ENCODE measurements at regions not wholly inside any gene's neighbourhood (a gene's known extent, or its start where the extent isn't known, plus 50 kb on each side); places are given as distances from the start of the nearest gene placed in this dataset.

DNA sequence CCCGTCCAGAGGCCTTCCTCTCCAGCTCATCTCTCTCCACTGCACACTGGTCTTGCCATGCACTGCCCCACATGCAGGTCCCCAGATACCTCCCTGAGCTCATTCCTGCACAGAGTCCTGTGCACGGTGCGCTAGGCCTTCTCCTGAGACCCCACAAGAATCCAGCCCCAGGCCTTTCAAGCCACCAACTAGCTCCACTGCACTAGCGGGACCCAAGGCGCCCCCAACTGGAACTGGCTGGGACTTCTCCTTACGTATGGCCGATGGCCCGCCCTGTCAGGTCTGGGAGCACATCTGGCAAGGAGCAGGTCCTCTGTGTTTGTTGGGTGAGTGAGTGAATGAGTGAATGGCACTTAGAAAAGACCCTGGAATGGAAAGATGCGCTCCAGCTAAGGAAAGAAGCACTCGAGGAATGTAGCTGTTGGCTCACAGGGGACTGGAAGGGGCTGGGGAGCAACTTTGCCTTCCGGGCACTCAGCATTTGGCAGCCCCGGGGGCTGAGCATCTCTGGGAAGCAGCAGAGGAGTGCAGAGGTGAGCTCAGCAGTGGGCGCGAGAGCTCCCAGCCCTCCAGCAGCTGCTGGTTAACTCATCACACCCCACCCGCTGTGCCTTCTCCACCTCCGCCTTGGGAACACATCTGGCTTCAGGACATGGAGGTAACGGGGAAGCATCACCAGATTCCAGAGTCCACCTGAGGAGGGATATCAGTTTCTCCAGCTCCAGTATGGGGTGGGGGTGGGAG lies 223.1 kb downstream of the GLI2 start:
- peak; percentile 18 for DNase-seq

DNA sequence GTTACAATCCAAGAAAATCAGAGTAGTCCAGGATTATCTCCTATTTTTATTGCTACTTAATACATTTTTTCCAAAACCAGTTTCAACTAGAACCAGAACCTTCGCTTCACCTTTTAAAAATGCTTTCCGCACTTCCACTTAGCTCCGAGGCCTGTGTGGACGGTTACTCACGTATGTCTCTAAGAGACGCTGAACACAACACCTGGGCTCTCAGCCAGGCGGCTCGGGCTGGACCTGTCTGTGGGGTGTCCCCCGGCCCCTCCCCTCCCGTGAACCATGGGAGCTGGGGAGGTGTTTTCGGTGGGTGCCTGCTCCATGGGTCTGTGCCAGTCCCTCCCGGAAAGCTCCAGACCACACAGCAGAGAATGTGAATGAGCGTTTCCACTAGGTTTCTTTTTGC lies 223.8 kb downstream of the GLI2 start:
- no peak for DNase-seq

GRCh38 chr2:120960770-120961366 lies 225.2 kb downstream of the GLI2 start:
- no peak for DNase-seq

DNA sequence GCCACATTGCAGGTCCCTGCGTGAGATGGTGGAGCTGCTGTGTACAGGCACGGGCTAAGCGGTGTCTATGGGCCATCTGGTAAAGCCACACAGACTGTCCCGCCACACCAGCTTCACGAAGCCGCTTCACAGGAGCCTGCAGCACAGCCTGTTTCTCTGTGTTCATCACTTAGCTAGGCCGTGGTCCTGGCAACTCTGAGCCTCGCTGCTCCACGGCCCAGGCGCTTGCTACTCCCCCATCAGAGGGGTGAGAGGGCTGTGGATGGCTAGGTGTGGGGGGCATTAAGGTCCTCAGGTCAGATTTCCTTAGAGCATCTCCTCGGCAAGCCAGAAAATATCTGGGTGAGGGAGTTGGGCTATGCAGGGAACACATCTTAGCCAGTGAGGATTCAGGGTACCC lies 225.7 kb downstream of the GLI2 start:
- no peak for DNase-seq

- no peak for DNase-seq
Observed at GRCh38 chr2:120963997-120964705, 228.5 kb downstream of the GLI2 start.

DNA sequence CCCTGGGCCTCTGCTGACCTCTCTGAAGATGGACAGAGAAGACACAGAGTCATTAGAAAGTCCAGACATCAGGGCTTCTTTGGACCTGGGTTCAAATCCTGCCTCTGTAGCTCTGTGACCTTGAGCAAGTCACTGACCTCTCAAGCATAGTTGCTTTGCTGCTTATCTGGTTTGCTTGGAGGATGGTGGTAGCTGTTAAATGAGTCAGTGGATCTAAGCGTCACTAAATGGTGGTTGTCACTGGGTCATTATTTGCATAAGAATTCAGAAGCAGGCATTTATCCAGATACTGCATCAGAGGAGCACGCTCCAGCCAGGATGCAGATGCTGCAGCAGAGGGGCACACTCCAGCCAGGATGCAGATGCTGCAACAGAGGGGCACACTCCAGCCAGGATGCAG lies 229.2 kb downstream of the GLI2 start:
- DNase-seq = no peak

DNA sequence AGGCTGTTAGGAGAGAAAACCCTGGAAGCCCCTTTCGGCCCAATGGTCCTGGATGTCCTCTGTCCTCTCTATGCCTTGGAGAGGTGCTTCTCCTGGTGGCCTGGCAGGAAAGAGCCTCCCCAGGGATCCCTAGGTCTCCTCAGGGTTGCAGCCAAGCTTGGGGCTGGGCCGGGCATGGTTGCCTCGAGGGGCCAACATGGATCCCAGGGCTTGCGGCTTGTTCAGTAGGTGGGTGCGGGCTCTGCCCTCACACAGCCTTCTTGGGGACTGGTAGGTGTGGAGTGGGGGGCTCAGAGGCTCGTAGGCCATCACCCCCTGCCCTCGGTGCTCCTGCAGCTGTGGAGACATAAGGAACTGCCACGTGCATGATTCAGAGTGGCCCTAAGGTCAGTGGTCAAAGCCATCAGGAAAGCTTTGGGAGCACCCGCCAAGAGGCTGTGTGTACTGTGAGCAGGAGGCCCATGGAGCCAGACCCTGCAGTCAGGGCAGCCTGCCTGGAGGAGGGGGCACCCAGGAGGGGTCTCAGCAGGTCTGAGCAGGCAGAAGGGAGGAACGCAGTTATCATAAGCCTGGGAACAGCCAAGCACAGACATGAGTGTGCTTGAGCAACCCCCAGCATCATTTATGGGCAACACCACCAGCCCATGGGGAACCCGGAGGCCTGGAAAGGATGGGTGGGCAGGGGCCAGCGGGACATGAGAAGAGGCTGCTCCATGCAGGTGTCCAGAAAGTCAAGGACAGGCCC lies 231.0 kb downstream of the GLI2 start:
- no peak for DNase-seq

GRCh38 chr2:120968307-120969015 lies 232.8 kb downstream of the GLI2 start:
- DNase-seq = no peak

- no peak for DNase-seq
Observed at GRCh38 chr2:120969613-120970355, 234.1 kb downstream of the GLI2 start.

DNA sequence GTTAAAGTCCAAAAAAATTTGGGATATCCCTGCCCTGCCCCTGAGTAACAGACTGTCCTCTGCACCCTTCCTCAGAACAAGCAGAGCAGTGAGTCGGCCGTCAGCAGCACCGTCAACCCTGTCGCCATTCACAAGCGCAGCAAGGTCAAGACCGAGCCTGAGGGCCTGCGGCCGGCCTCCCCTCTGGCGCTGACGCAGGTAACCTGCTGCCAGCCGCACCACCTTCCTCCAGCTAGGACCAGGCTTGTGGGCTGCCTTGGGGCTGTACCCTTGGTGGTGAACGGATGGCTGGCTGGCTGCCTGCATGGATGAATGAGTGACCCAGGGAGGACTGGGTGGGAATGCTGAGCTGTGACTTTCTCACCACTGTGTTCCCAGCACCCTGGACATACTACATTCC lies 236.2 kb downstream of the GLI2 start:
- DNase-seq = no peak

DNA sequence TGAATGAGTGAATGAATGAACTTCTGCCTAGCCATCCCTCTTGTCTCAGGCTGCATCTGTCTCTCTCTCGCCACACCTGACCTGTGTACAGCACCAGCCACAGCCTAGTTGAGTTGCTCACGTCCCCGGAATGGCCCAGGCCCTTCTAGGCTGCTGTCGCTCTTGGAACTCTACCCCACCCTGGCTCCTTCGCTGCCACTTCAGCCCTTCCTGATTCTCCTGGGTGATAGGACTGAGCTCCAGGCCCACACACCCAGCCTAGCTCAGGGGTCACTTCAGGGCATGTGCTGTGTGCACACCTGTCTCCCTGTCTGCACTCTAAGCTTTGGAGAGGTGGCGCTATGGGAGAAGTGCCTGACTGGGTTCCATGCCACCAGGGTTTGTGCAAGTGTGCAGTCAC lies 236.6 kb downstream of the GLI2 start:
- DNase-seq = no peak

DNA sequence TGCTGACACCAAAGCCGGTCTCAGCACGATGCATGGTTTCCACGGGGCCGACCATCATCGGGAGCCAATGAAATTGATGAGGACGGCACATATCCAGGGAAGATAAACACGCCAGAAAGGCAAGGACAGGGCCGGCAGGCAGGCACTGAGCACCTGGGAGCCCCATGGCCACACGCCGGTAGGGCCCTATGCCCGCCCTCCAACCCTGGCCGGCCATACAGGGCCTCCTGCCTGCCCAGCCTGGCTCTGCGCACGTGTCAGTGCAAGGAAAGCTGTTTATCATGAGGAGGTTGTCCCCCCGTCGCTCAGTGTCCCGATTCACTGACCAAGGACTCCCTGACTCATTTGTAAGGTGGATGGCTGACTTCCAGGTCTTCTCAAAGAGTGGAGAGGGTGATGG lies 237.5 kb downstream of the GLI2 start:
- DNase-seq = no peak

- DNase-seq = no peak
Observed at GRCh38 chr2:120974950-120975349, 239.3 kb downstream of the GLI2 start.

- no peak for DNase-seq
Observed at GRCh38 chr2:120976501-120977307, 241.0 kb downstream of the GLI2 start.

- DNase-seq = no peak
Observed at GRCh38 chr2:120977582-120978358, 242.1 kb downstream of the GLI2 start.

DNA sequence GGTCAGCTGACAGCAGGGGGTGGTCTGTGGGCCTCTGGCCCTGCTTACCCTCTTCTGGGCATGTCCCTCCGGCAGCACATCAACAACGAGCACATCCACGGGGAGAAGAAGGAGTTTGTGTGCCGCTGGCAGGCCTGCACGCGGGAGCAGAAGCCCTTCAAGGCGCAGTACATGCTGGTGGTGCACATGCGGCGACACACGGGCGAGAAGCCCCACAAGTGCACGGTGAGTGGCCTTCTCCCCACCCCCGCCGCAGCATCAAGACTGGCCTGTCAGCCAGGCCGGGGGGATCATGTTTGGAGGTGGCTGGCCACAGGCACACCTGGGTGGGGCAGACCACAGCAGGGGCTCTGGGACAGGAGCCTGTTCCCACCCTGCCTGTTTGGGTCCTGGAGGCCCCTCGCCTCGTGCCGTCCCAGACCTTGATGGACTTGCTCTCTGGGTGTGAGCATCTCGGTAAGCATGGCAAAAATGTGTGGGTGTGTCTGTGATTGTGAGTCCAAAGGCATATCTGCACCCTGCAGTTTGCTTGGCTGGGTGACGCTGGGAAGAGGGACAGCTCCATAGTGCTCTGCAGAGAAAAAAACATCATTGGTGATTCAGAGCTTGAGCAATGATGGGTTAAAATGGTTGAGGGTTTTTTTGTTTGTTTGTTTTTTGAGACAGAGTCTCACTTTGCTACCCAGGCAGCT lies 242.8 kb downstream of the GLI2 start:
- no peak for DNase-seq

GRCh38 chr2:120979398-120979797 lies 243.7 kb downstream of the GLI2 start:
- DNase-seq = no peak

- no peak for DNase-seq
Observed at GRCh38 chr2:120979921-120980320, 244.3 kb downstream of the GLI2 start.

- DNase-seq = no peak
Observed at GRCh38 chr2:120981443-120981842, 245.8 kb downstream of the GLI2 start.

GRCh38 chr2:120982598-120982997 lies 246.9 kb downstream of the GLI2 start:
- DNase-seq = no peak

Measured in activated CD4-positive, alpha-beta T cell treated with anti-CD3 and anti-CD28 coated beads, Interleukin-2, Interleukin-6, amounts not matched to agents 100 ng/mL and 50 ng/mL, durations not matched to agents 16 hours and 8 hours (primary cell).